Upper lobe of left lung (tissue), 4 donors: ENCODE measurements at regions not wholly inside any gene's neighbourhood (a gene's known extent, or its start where the extent isn't known, plus 50 kb on each side); places are given as distances from the start of the nearest gene placed in this dataset.
"Not testable (repeated sequence)": the region's sequence is repeated elsewhere in the genome, so short reads cannot be mapped to it uniquely, and the experiment has no call there.

ENCODE experiments used
- POLR2A ChIP-seq, 4 donors: fragments of 450-650 bp; IDR thresholded peaks; one replicate each; pipeline ENCODE4 v1.5.1; 2016 to 2017; ENCODE audit warnings: antibody characterized with exemption in 4 of 4, mild to moderate bottlenecking in 2 of 4
- POLR2AphosphoS5 ChIP-seq, 2 donors: sonication (generic); formaldehyde crosslinking; IDR thresholded peaks; one replicate each; pipeline ENCODE4 v1.5.1; 2017; ENCODE audit warnings: antibody characterized with exemption in 2 of 2
- TF ChIP-seq, protein P1 (sequence below), 6 experiments: fragments of 450-650 bp in 4 of 6; fragments of 200-600 bp in 2 of 6; sonication (generic) in 2 of 6; IDR thresholded peaks; one replicate each; pipeline ENCODE4 v1.5.1; 2016 to 2019; ENCODE audit warnings: antibody characterized with exemption in 6 of 6

DNA sequence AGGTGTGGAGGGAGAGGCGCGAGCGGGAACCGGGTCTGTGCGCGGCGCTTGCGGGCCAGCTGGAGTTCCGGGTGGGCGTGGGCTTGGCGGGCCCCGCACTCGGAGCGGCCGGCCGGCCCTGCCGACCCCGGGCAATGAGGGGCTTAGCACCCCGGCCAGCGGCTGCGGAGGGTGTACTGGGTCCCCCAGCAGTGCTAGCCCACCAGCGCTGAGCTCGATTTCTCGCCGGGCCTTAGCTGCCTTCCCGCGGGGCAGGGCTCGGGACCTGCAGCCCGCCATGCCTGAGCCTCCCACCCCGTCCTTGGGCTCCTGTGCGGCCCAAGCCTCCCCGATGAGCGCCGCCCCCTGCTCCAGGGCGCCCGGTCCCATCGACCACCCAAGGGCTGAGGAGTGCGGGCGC lies 130.5 kb downstream of the DCLK3 start:
- not testable (repeated sequence) for TF ChIP-seq POLR2AphosphoS5, POLR2A (IDR thresholded peaks at IDR 0.05)
- TF ChIP-seq, protein P1, sequence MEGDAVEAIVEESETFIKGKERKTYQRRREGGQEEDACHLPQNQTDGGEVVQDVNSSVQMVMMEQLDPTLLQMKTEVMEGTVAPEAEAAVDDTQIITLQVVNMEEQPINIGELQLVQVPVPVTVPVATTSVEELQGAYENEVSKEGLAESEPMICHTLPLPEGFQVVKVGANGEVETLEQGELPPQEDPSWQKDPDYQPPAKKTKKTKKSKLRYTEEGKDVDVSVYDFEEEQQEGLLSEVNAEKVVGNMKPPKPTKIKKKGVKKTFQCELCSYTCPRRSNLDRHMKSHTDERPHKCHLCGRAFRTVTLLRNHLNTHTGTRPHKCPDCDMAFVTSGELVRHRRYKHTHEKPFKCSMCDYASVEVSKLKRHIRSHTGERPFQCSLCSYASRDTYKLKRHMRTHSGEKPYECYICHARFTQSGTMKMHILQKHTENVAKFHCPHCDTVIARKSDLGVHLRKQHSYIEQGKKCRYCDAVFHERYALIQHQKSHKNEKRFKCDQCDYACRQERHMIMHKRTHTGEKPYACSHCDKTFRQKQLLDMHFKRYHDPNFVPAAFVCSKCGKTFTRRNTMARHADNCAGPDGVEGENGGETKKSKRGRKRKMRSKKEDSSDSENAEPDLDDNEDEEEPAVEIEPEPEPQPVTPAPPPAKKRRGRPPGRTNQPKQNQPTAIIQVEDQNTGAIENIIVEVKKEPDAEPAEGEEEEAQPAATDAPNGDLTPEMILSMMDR (IDR thresholded peaks at IDR 0.05): not testable (repeated sequence)
